Embryonic facial prominence (tissue), 1 donor: ENCODE measurements at regions not wholly inside any gene's neighbourhood (a gene's known extent, or its start where the extent isn't known, plus 50 kb on each side); places are given as distances from the start of the nearest gene placed in this dataset.

Experiments
- DNase-seq: peaks from one replicate; pipeline ENCODE4 v3.0.0-alpha.2; 2016; ENCODE audit errors: extremely low spot score

GRCh38 chr3:194928831-194929577 is 243.3 kb downstream of the FAM43A start:
- DNase-seq: no peak

GRCh38 chr3:194929578-194929960 is 243.9 kb downstream of the FAM43A start:
- DNase-seq: no peak

- no peak for DNase-seq
Measured at GRCh38 chr3:194930377-194931204, 244.9 kb downstream of the FAM43A start.

- DNase-seq: no peak
Measured at GRCh38 chr3:194931347-194931746, 245.7 kb downstream of the FAM43A start.

- no peak for DNase-seq
Measured at GRCh38 chr3:194931865-194932264, 246.2 kb downstream of the FAM43A start.

GRCh38 chr3:194933465-194933864 is 247.8 kb downstream of the FAM43A start:
- no peak for DNase-seq

GRCh38 chr3:194935061-194935460 is 249.4 kb downstream of the FAM43A start:
- DNase-seq: no peak

- DNase-seq: peak; percentile 39
Measured at GRCh38 chr3:194935632-194936470, 250.2 kb downstream of the FAM43A start.

GRCh38 chr3:194936659-194937058 is 251.0 kb downstream of the FAM43A start:
- no peak for DNase-seq

GRCh38 chr3:194937144-194937543 is 251.5 kb downstream of the FAM43A start:
- no peak for DNase-seq

GRCh38 chr3:194937882-194938321 is 252.2 kb downstream of the FAM43A start:
- no peak for DNase-seq

- no peak for DNase-seq
Measured at GRCh38 chr3:194938845-194939531, 253.3 kb downstream of the FAM43A start.

- no peak for DNase-seq
Measured at GRCh38 chr3:194939532-194939909, 253.8 kb downstream of the FAM43A start.

GRCh38 chr3:194939949-194940770 is 254.5 kb downstream of the FAM43A start:
- no peak for DNase-seq

- no peak for DNase-seq
Measured at GRCh38 chr3:194941360-194941955, 255.8 kb downstream of the FAM43A start.

- DNase-seq: no peak
Measured at GRCh38 chr3:194941956-194942511, 256.4 kb downstream of the FAM43A start.

GRCh38 chr3:194944526-194944925 is 258.8 kb downstream of the FAM43A start:
- no peak for DNase-seq

- DNase-seq: no peak
Measured at GRCh38 chr3:194945508-194945907, 259.8 kb downstream of the FAM43A start.

GRCh38 chr3:194946091-194946490 is 260.4 kb downstream of the FAM43A start:
- DNase-seq: no peak

- DNase-seq: no peak
Measured at GRCh38 chr3:194949592-194949991, 263.9 kb downstream of the FAM43A start.
